ENCODE measurements at regions not wholly inside any gene's neighbourhood (a gene's known extent, or its start where the extent isn't known, plus 50 kb on each side); places are given as distances from the start of the nearest gene placed in this dataset.
"Not testable (repeated sequence)": the region's sequence is repeated elsewhere in the genome, so short reads cannot be mapped to it uniquely, and the experiment has no call there.

DNA sequence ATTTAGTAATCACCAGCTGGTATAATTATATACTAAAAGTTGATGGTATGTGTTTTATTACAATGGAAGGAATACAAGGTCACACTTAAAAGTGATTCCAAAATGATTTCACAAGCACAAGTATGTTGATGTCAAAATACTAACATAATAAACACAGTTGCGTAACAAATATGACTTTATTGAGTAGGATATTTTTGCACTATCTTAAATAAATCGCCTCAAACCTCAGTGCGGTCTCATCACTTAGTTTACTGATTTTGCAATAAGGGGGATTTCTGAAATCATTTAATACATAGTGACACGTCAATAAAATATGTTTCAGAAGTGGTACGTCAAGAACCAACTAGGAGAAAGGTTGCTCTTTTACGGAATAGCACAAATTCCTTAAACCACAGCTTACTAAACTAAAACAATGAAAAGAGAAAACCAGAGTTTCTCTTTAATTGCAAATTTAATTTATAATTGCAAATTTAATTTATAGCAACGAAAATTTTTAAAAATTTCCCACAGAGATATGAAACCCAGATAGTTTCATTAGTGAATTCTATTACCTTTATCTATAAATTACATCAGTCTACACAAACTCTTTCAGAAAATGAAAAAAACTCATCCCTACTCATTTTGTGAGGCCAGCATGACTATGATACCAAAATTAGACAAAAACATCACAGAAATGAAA, 304.0 kb upstream of the REG3G start:
- H3K36me3 ChIP-seq (ENCODE audit: insufficient read depth, low read length): no peaks in the 10 kb centered on the region
- no peaks in the 10 kb centered on the region for H3K27me3 ChIP-seq (ENCODE audit: insufficient read depth, low read length, poor library complexity, severe bottlenecking)
- H3K27ac Mint-ChIP-seq: no peak overlapping the region
- no peaks in the 10 kb centered on the region for H3K27me3 Mint-ChIP-seq
- peaks cover 5 to 34% (median 23%) of the 10 kb centered on the region in 5 donors for H3K9me3 Mint-ChIP-seq
- peaks cover 6% of the 10 kb centered on the region for H3K9me3 ChIP-seq (ENCODE audit: low read length)
- no peaks in the 10 kb centered on the region for H3K4me1 ChIP-seq (ENCODE audit: insufficient read depth, low read length)
- H3K4me3 Mint-ChIP-seq: no peak overlapping the region
- DNase-seq: no peak
- ChIA-PET POLR2A (no interaction called here), CTCF (no interaction called here)
- H3K4me1 Mint-ChIP-seq: no peaks in the 10 kb centered on the region
- H3K36me3 Mint-ChIP-seq: no peaks in the 10 kb centered on the region
- H3K4me3 ChIP-seq (ENCODE audit: low read length): no peak overlapping the region
- no peak overlapping the region for H3K27ac ChIP-seq (ENCODE audit: low read depth, low read length)

DNA sequence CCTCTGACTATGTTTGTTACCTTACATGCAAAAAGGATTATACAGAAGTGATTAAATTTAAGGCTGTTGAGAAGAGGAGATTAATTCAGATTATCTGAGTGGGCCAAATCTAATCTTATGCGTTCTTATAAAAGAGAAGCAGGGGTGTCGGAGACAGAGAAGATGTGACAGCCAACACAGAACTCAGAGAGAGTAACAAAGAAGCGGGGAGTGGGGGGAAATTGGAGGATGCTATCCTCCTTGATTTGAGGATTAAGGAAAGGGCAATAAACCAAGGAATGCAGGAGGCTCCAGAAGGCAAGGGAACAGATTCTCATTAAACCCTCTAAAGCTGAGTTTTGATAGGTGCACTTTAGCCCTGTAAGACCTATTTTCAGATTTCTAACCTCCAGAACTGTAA, 291.3 kb upstream of the REG3G start:
- no peaks in the 10 kb centered on the region for H3K36me3 ChIP-seq (ENCODE audit: insufficient read depth, low read length)
- Mint-ChIP-seq H3K27me3 (no peaks in the 10 kb centered on the region), H3K36me3 (no peaks in the 10 kb centered on the region), H3K4me3 (no peak overlapping the region), H3K9me3 (peaks cover 4 to 36% (median 17%) of the 10 kb centered on the region in 5 donors), H3K27ac (no peak overlapping the region), H3K4me1 (no peaks in the 10 kb centered on the region)
- no peaks in the 10 kb centered on the region for H3K27me3 ChIP-seq (ENCODE audit: insufficient read depth, low read length, poor library complexity, severe bottlenecking)
- ChIA-PET POLR2A (no interaction called here), CTCF (no interaction called here)
- H3K4me3 ChIP-seq (ENCODE audit: low read length): no peak overlapping the region
- no peak for DNase-seq
- no peak overlapping the region for H3K27ac ChIP-seq (ENCODE audit: low read depth, low read length)
- no peaks in the 10 kb centered on the region for H3K9me3 ChIP-seq (ENCODE audit: low read length)
- H3K4me1 ChIP-seq (ENCODE audit: insufficient read depth, low read length): no peaks in the 10 kb centered on the region

DNA sequence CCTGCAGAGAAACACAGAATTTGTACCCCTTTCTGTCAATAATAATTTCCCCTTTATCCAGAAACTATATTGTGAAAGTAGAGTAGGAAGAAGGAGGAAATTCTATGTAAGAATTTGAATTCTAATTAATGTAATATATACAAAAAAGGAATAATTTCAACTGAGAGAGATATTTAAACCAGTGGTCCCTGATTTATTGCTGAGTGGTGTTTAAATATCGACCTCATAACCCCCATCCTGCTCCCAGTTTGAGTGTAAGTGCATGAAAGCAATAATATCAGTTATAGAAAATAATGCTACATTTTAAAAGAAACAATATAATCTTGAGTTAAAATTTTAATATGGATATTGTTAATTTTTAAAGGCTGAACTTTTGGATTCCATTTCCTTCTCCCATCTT, 286.2 kb upstream of the REG3G start:
- Histone ChIP-seq H3K27ac (ENCODE audit: low read depth, low read length) (no peak overlapping the region), H3K4me1 (ENCODE audit: insufficient read depth, low read length) (no peaks in the 10 kb centered on the region), H3K9me3 (ENCODE audit: low read length) (no peaks in the 10 kb centered on the region), H3K4me3 (ENCODE audit: low read length) (no peak overlapping the region), H3K27me3 (ENCODE audit: insufficient read depth, low read length, poor library complexity, severe bottlenecking) (no peaks in the 10 kb centered on the region), H3K36me3 (ENCODE audit: insufficient read depth, low read length) (no peaks in the 10 kb centered on the region)
- H3K27ac Mint-ChIP-seq: no peak overlapping the region
- H3K36me3 Mint-ChIP-seq: no peaks in the 10 kb centered on the region
- ChIA-PET POLR2A (no interaction called here), CTCF (no interaction called here)
- H3K4me1 Mint-ChIP-seq: no peaks in the 10 kb centered on the region
- H3K4me3 Mint-ChIP-seq: no peak overlapping the region
- H3K27me3 Mint-ChIP-seq: no peaks in the 10 kb centered on the region
- no peak for DNase-seq
- peaks cover 2 to 36% (median 21%) of the 10 kb centered on the region in 5 donors for H3K9me3 Mint-ChIP-seq

DNA sequence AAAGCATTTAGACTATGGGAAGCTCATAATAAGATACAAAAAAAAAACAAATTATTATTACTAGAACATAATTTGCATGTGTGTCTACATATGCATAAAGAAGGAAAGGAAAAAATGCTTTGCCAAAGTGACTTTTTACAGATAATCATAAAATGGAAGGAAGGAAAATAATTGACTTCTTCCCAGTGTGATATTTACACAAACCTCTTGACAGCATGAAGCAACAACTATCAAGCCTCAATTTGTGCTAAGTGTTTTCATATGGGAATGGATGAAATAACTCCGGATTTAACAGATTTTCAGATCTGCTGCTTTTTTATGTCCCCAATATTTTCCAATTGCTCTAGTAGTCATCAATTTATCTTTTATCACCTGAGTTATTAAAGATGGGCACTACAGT, 275.9 kb upstream of the REG3G start:
- Histone ChIP-seq H3K9me3 (ENCODE audit: low read length) (no peaks in the 10 kb centered on the region), H3K27ac (ENCODE audit: low read depth, low read length) (no peak overlapping the region)
- CTCF ChIA-PET: no interaction called here

DNA sequence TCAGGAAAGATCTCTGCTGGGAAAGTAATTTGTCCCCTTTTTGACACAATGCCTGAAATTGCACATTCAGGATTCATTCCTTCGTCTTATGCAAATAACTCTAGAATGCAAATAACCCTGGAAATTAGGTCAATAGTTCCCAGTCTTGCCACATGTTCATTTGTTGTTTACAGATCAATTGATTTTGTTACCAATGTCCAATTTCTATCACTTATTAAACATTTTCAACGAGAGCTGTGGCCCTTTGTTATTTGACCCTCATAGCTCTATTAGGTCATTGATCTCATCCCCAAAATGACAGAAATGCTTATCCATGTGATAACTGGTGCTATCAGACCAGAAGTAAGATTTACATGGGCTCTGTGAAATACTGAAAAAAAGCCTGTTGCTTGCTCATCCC, 275.3 kb upstream of the REG3G start:
- Histone ChIP-seq H3K36me3 (ENCODE audit: insufficient read depth, low read length) (no peaks in the 10 kb centered on the region), H3K9me3 (ENCODE audit: low read length) (no peaks in the 10 kb centered on the region), H3K4me1 (ENCODE audit: insufficient read depth, low read length) (no peaks in the 10 kb centered on the region), H3K27ac (ENCODE audit: low read depth, low read length) (no peak overlapping the region), H3K4me3 (ENCODE audit: low read length) (no peak overlapping the region), H3K27me3 (ENCODE audit: insufficient read depth, low read length, poor library complexity, severe bottlenecking) (no peaks in the 10 kb centered on the region)
- peaks cover 2 to 14% (median 5%) of the 10 kb centered on the region in 5 donors for H3K9me3 Mint-ChIP-seq
- no peaks in the 10 kb centered on the region for H3K4me1 Mint-ChIP-seq
- CTCF ChIA-PET: no interaction called here
- no peak overlapping the region for H3K4me3 Mint-ChIP-seq
- H3K36me3 Mint-ChIP-seq: no peaks in the 10 kb centered on the region
- no peaks in the 10 kb centered on the region for H3K27me3 Mint-ChIP-seq
- POLR2A ChIA-PET: no interaction called here
- no peak overlapping the region for H3K27ac Mint-ChIP-seq
- no peak for DNase-seq

More for the DNA sequence above, 275.9 kb upstream of the REG3G start:
- Mint-ChIP-seq H3K36me3 (no peaks in the 10 kb centered on the region), H3K27me3 (no peaks in the 10 kb centered on the region), H3K9me3 (peaks cover 2 to 17% (median 5%) of the 10 kb centered on the region in 5 donors), H3K4me3 (no peak overlapping the region), H3K27ac (no peak overlapping the region), H3K4me1 (no peaks in the 10 kb centered on the region)
- Histone ChIP-seq H3K36me3 (ENCODE audit: insufficient read depth, low read length) (no peaks in the 10 kb centered on the region), H3K4me1 (ENCODE audit: insufficient read depth, low read length) (no peaks in the 10 kb centered on the region), H3K4me3 (ENCODE audit: low read length) (no peak overlapping the region), H3K27me3 (ENCODE audit: insufficient read depth, low read length, poor library complexity, severe bottlenecking) (no peaks in the 10 kb centered on the region)
- POLR2A ChIA-PET: no interaction called here
- no peak for DNase-seq

DNA sequence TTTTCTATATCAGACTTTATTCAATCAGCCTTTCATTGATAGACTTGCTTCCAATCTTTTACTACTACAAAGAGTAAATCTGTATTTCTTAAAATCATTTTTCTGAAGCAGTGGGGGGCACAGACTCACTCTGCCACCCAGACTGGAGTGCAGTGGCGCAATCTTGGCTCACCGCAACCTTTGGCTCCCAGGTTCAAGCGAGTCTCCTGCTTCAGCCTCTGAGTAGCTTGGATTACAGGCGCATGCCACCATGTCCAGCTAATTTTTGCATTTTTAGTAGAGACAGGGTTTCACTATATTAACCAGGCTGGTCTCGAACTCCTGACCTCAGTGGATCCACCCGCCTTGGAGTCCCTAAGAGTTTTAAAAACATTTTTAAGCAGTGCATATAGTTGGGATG, 270.6 kb upstream of the REG3G start:
- Histone ChIP-seq H3K27ac (ENCODE audit: low read depth, low read length) (no peak overlapping the region), H3K36me3 (ENCODE audit: insufficient read depth, low read length) (no peaks in the 10 kb centered on the region), H3K4me3 (ENCODE audit: low read length) (no peak overlapping the region), H3K27me3 (ENCODE audit: insufficient read depth, low read length, poor library complexity, severe bottlenecking) (no peaks in the 10 kb centered on the region), H3K4me1 (ENCODE audit: insufficient read depth, low read length) (no peaks in the 10 kb centered on the region), H3K9me3 (ENCODE audit: low read length) (no peaks in the 10 kb centered on the region)
- Mint-ChIP-seq H3K36me3 (no peaks in the 10 kb centered on the region), H3K27me3 (peaks cover 0 to 4% of the 10 kb centered on the region in 2 donors), H3K27ac (no peak overlapping the region), H3K4me3 (no peak overlapping the region), H3K9me3 (peaks cover 10 to 38% (median 19%) of the 10 kb centered on the region in 5 donors), H3K4me1 (no peaks in the 10 kb centered on the region)
- ChIA-PET CTCF (no interaction called here), POLR2A (no interaction called here)
- DNase-seq: no peak

DNA sequence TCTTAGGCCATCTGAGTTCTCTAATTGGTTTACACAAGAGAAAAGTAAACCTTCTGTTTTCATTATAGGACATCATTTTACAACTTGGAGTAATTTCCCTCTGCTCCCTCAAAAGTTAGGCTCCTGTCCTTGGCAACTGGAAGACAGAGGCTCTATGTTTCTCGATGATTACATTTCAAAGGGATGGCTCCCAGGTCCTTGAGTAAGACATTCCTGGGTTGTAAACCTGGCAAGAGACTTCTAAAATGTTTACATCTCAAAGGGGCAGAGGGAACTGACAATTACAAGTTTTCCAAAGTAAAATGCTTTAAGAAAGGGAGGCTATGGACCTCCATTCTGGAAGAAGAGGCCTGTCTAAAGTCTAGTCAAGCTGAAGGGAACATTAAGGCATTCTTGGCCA, 268.3 kb upstream of the REG3G start:
- H3K27ac ChIP-seq (ENCODE audit: low read depth, low read length): no peak overlapping the region
- no peaks in the 10 kb centered on the region for H3K9me3 ChIP-seq (ENCODE audit: low read length)
- Mint-ChIP-seq H3K27ac (no peak overlapping the region), H3K4me3 (no peak overlapping the region), H3K36me3 (peaks cover 0 to 10% (median 0%) of the 10 kb centered on the region in 3 donors), H3K9me3 (peaks cover 27 to 56% (median 39%) of the 10 kb centered on the region in 5 donors), H3K4me1 (no peaks in the 10 kb centered on the region), H3K27me3 (peaks cover 0 to 4% of the 10 kb centered on the region in 2 donors)
- ChIA-PET CTCF (no interaction called here), POLR2A (no interaction called here)
- no peak for DNase-seq
- no peaks in the 10 kb centered on the region for H3K27me3 ChIP-seq (ENCODE audit: insufficient read depth, low read length, poor library complexity, severe bottlenecking)
- H3K4me3 ChIP-seq (ENCODE audit: low read length): no peak overlapping the region
- no peaks in the 10 kb centered on the region for H3K36me3 ChIP-seq (ENCODE audit: insufficient read depth, low read length)
- H3K4me1 ChIP-seq (ENCODE audit: insufficient read depth, low read length): no peaks in the 10 kb centered on the region

DNA sequence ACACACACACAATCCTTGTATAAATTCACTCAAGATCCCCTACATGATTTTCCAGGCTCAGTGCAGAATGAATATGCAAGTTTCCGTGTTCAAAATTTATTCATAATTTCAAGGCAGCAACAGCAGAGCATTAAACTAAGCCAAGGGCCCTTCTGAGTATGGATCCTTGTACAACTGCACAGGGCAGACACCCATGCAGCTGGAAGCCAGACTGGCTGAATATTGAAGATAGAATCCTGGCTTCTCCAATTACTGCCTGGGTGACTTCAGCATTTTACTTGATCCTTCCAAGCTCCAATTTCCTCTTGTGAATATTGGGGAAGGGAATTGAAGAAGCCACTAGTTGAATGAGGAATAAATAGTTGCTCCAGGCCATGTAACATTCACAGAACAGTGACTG, 267.9 kb upstream of the REG3G start:
- Mint-ChIP-seq H3K36me3 (peaks cover 0 to 10% (median 0%) of the 10 kb centered on the region in 3 donors), H3K9me3 (peaks cover 31 to 60% (median 44%) of the 10 kb centered on the region in 5 donors), H3K4me3 (no peak overlapping the region), H3K27ac (no peak overlapping the region), H3K27me3 (peaks cover 0 to 4% of the 10 kb centered on the region in 2 donors), H3K4me1 (no peaks in the 10 kb centered on the region)
- Histone ChIP-seq H3K27ac (ENCODE audit: low read depth, low read length) (no peak overlapping the region), H3K4me3 (ENCODE audit: low read length) (no peak overlapping the region), H3K36me3 (ENCODE audit: insufficient read depth, low read length) (no peaks in the 10 kb centered on the region), H3K9me3 (ENCODE audit: low read length) (no peaks in the 10 kb centered on the region), H3K4me1 (ENCODE audit: insufficient read depth, low read length) (no peaks in the 10 kb centered on the region), H3K27me3 (ENCODE audit: insufficient read depth, low read length, poor library complexity, severe bottlenecking) (no peaks in the 10 kb centered on the region)
- POLR2A ChIA-PET: no interaction called here
- no peak for DNase-seq
- CTCF ChIA-PET: no interaction called here

DNA sequence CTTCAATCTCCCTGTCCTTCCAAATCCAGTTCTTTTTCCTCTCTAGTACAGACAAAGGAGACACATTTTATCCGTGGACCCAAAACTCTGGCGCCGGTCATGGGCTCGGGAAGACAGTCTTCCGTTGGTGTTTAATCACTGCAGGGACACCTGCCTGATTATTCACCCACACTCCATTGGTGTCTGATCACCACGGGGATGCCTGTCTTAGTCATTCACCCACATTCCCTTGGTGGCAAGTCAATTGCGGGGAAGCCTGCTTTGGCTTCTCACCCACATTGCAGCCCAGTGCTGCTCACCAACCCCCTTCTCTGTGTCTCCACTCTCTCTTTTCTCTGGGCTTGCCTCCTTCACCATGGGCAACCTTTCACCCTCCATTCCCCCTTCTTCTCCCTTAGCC, 266.7 kb upstream of the REG3G start:
- DNase-seq; CTCF ChIA-PET; POLR2A ChIA-PET; H3K27me3 ChIP-seq (ENCODE audit: insufficient read depth, low read length, poor library complexity, severe bottlenecking); H3K4me1 Mint-ChIP-seq; H3K27me3 Mint-ChIP-seq; H3K27ac Mint-ChIP-seq; H3K27ac ChIP-seq (ENCODE audit: low read depth, low read length); H3K4me1 ChIP-seq (ENCODE audit: insufficient read depth, low read length); H3K9me3 ChIP-seq (ENCODE audit: low read length); H3K4me3 Mint-ChIP-seq; H3K36me3 ChIP-seq (ENCODE audit: insufficient read depth, low read length); H3K4me3 ChIP-seq (ENCODE audit: low read length): not testable (repeated sequence)
- Mint-ChIP-seq H3K36me3 (peaks cover 0 to 12% (median 0%) of the 10 kb centered on the region in 3 donors), H3K9me3 (peaks cover 34 to 66% (median 51%) of the 10 kb centered on the region in 5 donors)
